ENCODE measurements at regions not wholly inside any gene's neighbourhood (a gene's known extent, or its start where the extent isn't known, plus 50 kb on each side); places are given as distances from the start of the nearest gene placed in this dataset.

GRCh38 chr6:132937466-132937906 lies 123.1 kb downstream of the RPS12 start:
- peak; percentile 41 for DNase-seq

- DNase-seq = no peak
Observed at GRCh38 chr6:132948889-132949288, 134.5 kb downstream of the RPS12 start.

GRCh38 chr6:132950566-132950965 lies 136.2 kb downstream of the RPS12 start:
- DNase-seq = no peak

DNA sequence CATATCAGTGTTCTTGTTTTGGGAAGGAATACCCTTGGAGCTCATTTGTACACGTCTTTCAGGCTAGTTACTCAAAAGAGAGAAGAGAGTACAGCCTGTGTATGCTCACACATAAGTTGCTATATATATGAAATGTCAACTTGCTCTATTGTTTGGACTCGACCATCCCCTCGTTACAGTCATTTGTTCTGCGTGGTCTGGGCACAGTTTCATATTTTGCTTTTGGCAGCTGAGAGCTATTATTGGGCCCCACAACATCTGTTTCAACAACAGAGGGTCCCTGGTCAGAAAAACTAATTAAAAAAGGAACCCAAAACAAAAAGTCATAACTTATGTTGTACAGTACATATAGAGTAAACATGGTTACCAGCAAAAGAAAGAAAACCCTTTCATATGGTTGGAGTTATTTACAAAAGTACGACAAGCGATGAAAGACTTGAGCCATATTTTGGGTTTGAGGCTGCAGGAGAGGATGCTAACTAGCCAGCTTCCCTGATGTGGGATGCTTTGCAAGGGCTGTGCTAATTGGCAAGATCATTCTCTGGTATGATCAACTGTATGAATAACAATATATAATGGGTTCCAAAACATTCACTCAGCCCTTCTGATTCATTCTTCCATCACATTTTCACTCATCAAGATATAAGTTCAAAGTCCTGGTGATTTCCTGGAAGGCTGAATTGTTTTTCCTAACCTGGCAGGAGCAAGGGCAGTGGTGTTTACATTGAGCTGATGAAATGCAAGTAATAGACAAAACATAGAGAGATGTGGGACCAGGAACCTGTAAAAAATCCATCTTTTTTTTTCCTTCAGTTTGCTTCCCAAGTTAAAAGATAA lies 137.9 kb downstream of the RPS12 start:
- no peak for DNase-seq

- no peak for DNase-seq
Observed at GRCh38 chr6:132952986-132953385, 138.6 kb downstream of the RPS12 start.

DNA sequence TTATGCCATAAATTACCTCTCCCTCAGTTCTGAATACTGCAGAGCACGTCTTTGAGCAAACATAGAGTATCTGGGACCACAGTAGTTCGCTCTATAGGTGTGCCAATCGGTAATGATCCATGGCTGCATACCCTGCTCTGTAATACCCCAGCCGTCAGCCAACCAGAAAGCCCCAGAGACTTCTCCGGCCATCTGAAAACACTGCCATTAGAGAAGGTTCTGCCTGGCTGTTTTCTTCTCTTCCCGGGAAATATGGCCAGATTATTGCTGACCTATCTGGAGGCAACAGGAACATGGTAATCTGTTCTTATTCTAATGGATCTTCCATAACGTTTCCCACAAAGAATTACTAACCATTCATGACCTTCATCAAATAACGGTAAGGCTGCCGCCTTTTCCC lies 139.9 kb downstream of the RPS12 start:
- no peak for DNase-seq

GRCh38 chr6:132954936-132955335 lies 140.6 kb downstream of the RPS12 start:
- no peak for DNase-seq

- no peak for DNase-seq
Observed at GRCh38 chr6:132959639-132960326, 145.4 kb downstream of the RPS12 start.

DNA sequence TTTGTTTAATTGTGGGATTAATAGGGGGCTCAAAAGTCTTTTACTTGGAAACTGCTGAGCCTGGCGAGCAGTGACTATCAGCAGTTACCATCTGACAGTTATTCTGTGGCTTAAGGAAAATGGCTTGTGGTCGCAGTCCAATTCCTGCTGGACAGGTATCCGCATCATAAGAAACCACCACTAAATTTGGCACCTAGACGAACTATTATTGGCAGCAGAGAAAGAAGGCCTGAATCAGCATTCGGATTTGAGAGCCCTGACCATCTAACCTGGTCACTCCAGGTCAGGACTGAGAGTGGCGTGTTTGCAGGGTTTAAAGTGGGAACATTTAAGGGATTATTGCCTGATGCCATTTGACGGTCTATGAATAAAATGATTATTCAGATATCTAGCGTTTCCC lies 146.4 kb downstream of the RPS12 start:
- no peak for DNase-seq

GRCh38 chr6:132961122-132961521 lies 146.8 kb downstream of the RPS12 start:
- no peak for DNase-seq

GRCh38 chr6:132961610-132962009 lies 147.2 kb downstream of the RPS12 start:
- DNase-seq = no peak

- peak; percentile 37 for DNase-seq
Observed at GRCh38 chr6:132962936-132963868, 148.8 kb downstream of the RPS12 start.

GRCh38 chr6:132964101-132964867 lies 149.9 kb downstream of the RPS12 start:
- DNase-seq = no peak

GRCh38 chr6:132964868-132965382 lies 150.6 kb downstream of the RPS12 start:
- no peak for DNase-seq

GRCh38 chr6:132967871-132968270 lies 153.5 kb downstream of the RPS12 start:
- no peak for DNase-seq

DNA sequence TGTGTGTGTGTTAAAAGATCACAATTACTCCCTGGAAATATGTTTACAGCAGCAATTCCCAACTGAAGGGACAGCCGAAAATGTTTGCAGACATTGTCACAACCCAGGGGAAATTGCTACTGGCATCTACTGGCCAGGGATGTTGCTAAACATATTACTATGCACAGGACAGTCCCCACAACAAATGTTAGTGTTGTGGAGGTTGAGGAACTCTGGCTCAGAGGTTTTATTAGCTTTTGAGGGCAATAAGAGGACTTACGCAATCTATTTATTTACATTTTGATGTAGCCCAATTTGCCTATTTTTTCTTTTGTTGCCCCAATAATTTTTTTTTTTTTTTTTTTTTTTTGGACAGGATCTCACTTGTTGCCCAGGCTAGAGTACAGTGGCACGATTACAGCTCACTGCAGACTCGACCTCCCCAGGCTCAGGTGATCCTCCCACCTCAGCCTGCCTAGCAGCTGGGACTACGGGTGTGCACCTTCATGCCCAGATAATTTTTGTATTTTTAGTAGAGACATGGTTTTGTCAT lies 154.1 kb downstream of the RPS12 start:
- no peak for DNase-seq

GRCh38 chr6:132969196-132969595 lies 154.8 kb downstream of the RPS12 start:
- no peak for DNase-seq

GRCh38 chr6:132971676-132972075 lies 157.3 kb downstream of the RPS12 start:
- DNase-seq = no peak

- DNase-seq = no peak
Observed at GRCh38 chr6:132972254-132972653, 157.9 kb downstream of the RPS12 start.

DNA sequence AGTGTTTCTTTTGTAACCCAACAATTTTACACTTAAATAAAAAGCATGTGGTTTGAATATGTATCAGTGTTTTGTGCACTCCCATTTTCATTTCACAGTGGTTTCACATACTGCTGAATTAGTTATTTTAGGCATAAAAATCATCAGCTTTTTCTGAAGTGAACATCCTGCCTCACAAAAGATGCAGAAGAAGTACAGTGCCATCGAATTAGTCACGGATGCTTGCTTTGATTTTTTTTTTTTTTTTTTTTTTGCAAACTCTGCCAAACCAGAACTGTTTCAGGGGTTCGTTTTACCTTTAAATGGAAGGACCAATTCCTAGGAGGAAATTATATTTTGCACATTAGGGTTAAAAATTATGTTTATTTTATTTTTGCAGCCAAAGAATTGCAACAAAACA lies 158.6 kb downstream of the RPS12 start:
- DNase-seq = no peak

GRCh38 chr6:132973514-132973993 lies 159.2 kb downstream of the RPS12 start:
- peak; percentile 35 for DNase-seq
